Neural cell (in vitro differentiated cells): ENCODE measurements at regions not wholly inside any gene's neighbourhood (a gene's known extent, or its start where the extent isn't known, plus 50 kb on each side); places are given as distances from the start of the nearest gene placed in this dataset.
"Not testable (repeated sequence)": the region's sequence is repeated elsewhere in the genome, so short reads cannot be mapped to it uniquely, and the experiment has no call there.

Experiments
- H2AFZ ChIP-seq: fragments of 200-600, 300-800 bp; sonication (generic), shearing (Covaris generic); 2 replicates; pipeline ENCODE4 v1.6.0; 2014; ENCODE audit warnings: low read depth, mild to moderate bottlenecking, antibody characterized with exemption, low read length, moderate library complexity
- H3F3A ChIP-seq: fragments of 200-600 bp; shearing (Covaris generic); 2 replicates; pipeline ENCODE4 v1.6.1; 2016; ENCODE audit warnings: mild to moderate bottlenecking, moderate library complexity, mixed read lengths, antibody characterized with exemption, low read length; ENCODE audit not compliant: insufficient read depth, poor library complexity, severe bottlenecking
- H3K27ac ChIP-seq: fragments of 200-600, 300-800 bp; sonication (generic), shearing (Covaris generic); 2 replicates; pipeline ENCODE4 v1.5.1; 2014; ENCODE audit warnings: mild to moderate bottlenecking, low read length, moderate library complexity
- H3K27me3 ChIP-seq: fragments of 300-800, 200-600 bp; sonication (generic), shearing (Covaris generic); 2 replicates; pipeline ENCODE4 v1.6.0; 2014; ENCODE audit warnings: mild to moderate bottlenecking, low read depth, low read length, moderate library complexity; ENCODE audit not compliant: insufficient read depth
- H3K36me3 ChIP-seq: fragments of 300-800, 200-600 bp; sonication (generic), shearing (Covaris generic); 2 replicates; pipeline ENCODE4 v1.5.1; 2014; ENCODE audit warnings: mild to moderate bottlenecking, antibody characterized with exemption, low read length, moderate library complexity; ENCODE audit not compliant: insufficient read depth
- H3K4me2 ChIP-seq: fragments of 300-800, 200-600 bp; sonication (generic), shearing (Covaris generic); 2 replicates; pipeline ENCODE4 v1.6.0; 2014; ENCODE audit warnings: mild to moderate bottlenecking, low read length
- H3K4me3 ChIP-seq: fragments of 300-800, 200-600 bp; sonication (generic), shearing (Covaris generic); 2 replicates; pipeline ENCODE4 v1.5.1; 2014; ENCODE audit warnings: mild to moderate bottlenecking, low read length, moderate library complexity
- H3K79me2 ChIP-seq: fragments of 200-600 bp; shearing (Covaris generic); replicated peaks from 2 replicates; pipeline ENCODE4 v1.6.0; 2014; ENCODE audit warnings: mild to moderate bottlenecking, low read length, moderate library complexity; ENCODE audit not compliant: insufficient read depth
- H3K9ac ChIP-seq: fragments of 300-800, 200-600 bp; sonication (generic), shearing (Covaris generic); 2 replicates; pipeline ENCODE4 v1.6.1; 2016; ENCODE audit warnings: mild to moderate bottlenecking, low read length, mixed read lengths
- H3K9me2 ChIP-seq: fragments of 200-600 bp; shearing (Covaris generic); 2 replicates; pipeline ENCODE4 v1.6.1; 2016; ENCODE audit warnings: mild to moderate bottlenecking, low read length, mixed read lengths; ENCODE audit not compliant: insufficient read depth
- H3K9me3 ChIP-seq: fragments of 200-600, 300-800 bp; sonication (generic), shearing (Covaris generic); 2 replicates; pipeline ENCODE4 v1.6.1; 2016; ENCODE audit warnings: mild to moderate bottlenecking, mixed run types, low read length, moderate library complexity, mixed read lengths
- H4K20me1 ChIP-seq: fragments of 200-600 bp; shearing (Covaris generic); 2 replicates; pipeline ENCODE4 v1.6.1; 2016; ENCODE audit warnings: mild to moderate bottlenecking, mixed run types; ENCODE audit not compliant: insufficient read depth
- CTCF ChIP-seq: fragments of 450-650 bp; IDR thresholded peaks from 2 replicates; pipeline ENCODE4 v1.5.1; 2014; ENCODE audit warnings: antibody characterized with exemption, mild to moderate bottlenecking, moderate library complexity; ENCODE audit not compliant: poor library complexity, severe bottlenecking
- EP300 ChIP-seq: fragments of 450-650 bp; conservative IDR thresholded peaks from 2 replicates; pipeline ENCODE4 v1.6.1; 2014; ENCODE audit warnings: antibody characterized with exemption, mild to moderate bottlenecking, moderate library complexity; ENCODE audit not compliant: poor library complexity, severe bottlenecking
- EZH2 ChIP-seq: fragments of 200-600, 300-800 bp; shearing (Covaris generic), sonication (generic); IDR thresholded peaks from 2 replicates; pipeline ENCODE4 v1.6.1; 2014; ENCODE audit warnings: antibody characterized with exemption, low read length, borderline replicate concordance, mild to moderate bottlenecking; ENCODE audit not compliant: insufficient read depth, poor library complexity, severe bottlenecking
- MXI1 ChIP-seq: fragments of 450-650 bp; conservative IDR thresholded peaks from 2 replicates; pipeline ENCODE4 v1.6.1; 2014; ENCODE audit warnings: antibody characterized with exemption, mild to moderate bottlenecking; ENCODE audit not compliant: poor library complexity, severe bottlenecking
- POLR2AphosphoS5 ChIP-seq: IDR thresholded peaks from 2 replicates; pipeline ENCODE4 v1.6.1; 2012
- RAD21 ChIP-seq: fragments of 450-650 bp; conservative IDR thresholded peaks from 2 replicates; pipeline ENCODE4 v1.6.1; 2014; ENCODE audit warnings: antibody characterized with exemption, mild to moderate bottlenecking, moderate library complexity
- REST ChIP-seq: IDR thresholded peaks from 2 replicates; pipeline ENCODE4 v1.6.1; 2012; ENCODE audit warnings: borderline replicate concordance
- SMC3 ChIP-seq: fragments of 450-650 bp; conservative IDR thresholded peaks from 2 replicates; pipeline ENCODE4 v1.6.1; 2014; ENCODE audit warnings: antibody characterized with exemption, mild to moderate bottlenecking, moderate library complexity; ENCODE audit not compliant: poor library complexity
- TAF1 ChIP-seq: IDR thresholded peaks from 2 replicates; pipeline ENCODE4 v1.6.1; 2012; ENCODE audit warnings: low read depth

- no peak for TF ChIP-seq CTCF
Observed at GRCh38 chr11:112705148-112705547, 256.1 kb upstream of the NCAM1 start (continued).

GRCh38 chr11:112706863-112707262 lies 254.4 kb upstream of the NCAM1 start:
- Histone ChIP-seq H3F3A (no peaks in the 10 kb centered on the region), H3K27me3 (no peaks in the 10 kb centered on the region), H3K4me2 (no peak overlapping the region), H3K9me3 (no peaks in the 10 kb centered on the region), H3K9ac (no peak overlapping the region), H3K79me2 (no peaks in the 10 kb centered on the region), H2AFZ (no peak overlapping the region), H4K20me1 (no peaks in the 10 kb centered on the region), H3K27ac (no peak overlapping the region), H3K9me2 (no peaks in the 10 kb centered on the region), H3K4me3 (no peak overlapping the region), H3K36me3 (no peaks in the 10 kb centered on the region)
- TF ChIP-seq EP300: no peak
- no peak for TF ChIP-seq MXI1
- no peak for TF ChIP-seq EZH2
- TF ChIP-seq POLR2AphosphoS5: no peak
- TF ChIP-seq RAD21: no peak

- H3K79me2 ChIP-seq, H4K20me1 ChIP-seq, H3K4me3 ChIP-seq, H3K9ac ChIP-seq, H3K36me3 ChIP-seq, H3K9me2 ChIP-seq, H3K27me3 ChIP-seq, H3F3A ChIP-seq, H3K27ac ChIP-seq, H3K4me2 ChIP-seq, H3K9me3 ChIP-seq, H2AFZ ChIP-seq: not testable (repeated sequence)
Observed at GRCh38 chr11:112714340-112714739, 246.9 kb upstream of the NCAM1 start.

GRCh38 chr11:112715056-112715455 lies 246.2 kb upstream of the NCAM1 start:
- no peaks in the 10 kb centered on the region for H3K9me2 ChIP-seq
- H3K9ac ChIP-seq: no peak overlapping the region
- no peaks in the 10 kb centered on the region for H3K9me3 ChIP-seq
- no peaks in the 10 kb centered on the region for H3F3A ChIP-seq
- H3K27me3 ChIP-seq: no peaks in the 10 kb centered on the region
- no peak overlapping the region for H2AFZ ChIP-seq
- H3K4me2 ChIP-seq: no peak overlapping the region
- no peaks in the 10 kb centered on the region for H3K36me3 ChIP-seq
- H4K20me1 ChIP-seq: no peaks in the 10 kb centered on the region
- no peaks in the 10 kb centered on the region for H3K79me2 ChIP-seq
- H3K27ac ChIP-seq: no peak overlapping the region
- no peak overlapping the region for H3K4me3 ChIP-seq
- no peak for TF ChIP-seq SMC3
- TF ChIP-seq MXI1: no peak
- no peak for TF ChIP-seq RAD21
- no peak for TF ChIP-seq EZH2
- no peak for TF ChIP-seq REST
- TF ChIP-seq CTCF: no peak
- TF ChIP-seq POLR2AphosphoS5: no peak
- no peak for TF ChIP-seq EP300
- no peak for TF ChIP-seq TAF1
